ENCODE measurements at regions not wholly inside any gene's neighbourhood (a gene's known extent, or its start where the extent isn't known, plus 50 kb on each side); places are given as distances from the start of the nearest gene placed in this dataset.

DNA sequence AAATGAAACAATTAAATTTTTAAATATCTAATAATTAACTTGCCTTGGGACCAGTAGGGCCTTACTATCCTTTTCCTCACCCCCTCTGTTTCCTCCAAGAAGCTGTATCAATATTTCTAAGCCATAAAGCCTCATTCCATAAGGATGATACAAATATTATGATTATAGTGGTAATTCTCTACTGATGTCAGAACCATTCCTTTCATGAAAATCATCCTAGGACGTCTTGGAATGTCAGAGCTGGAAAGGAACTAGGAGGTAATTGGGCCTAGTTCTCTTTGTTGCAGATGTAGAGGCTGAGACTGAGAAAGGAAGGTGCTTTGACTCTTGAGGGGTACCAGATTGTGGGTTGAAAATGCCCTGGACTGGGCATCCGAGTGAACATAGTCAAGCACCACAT lies 766.7 kb upstream of the GHITM start:
- Mint-ChIP-seq H3K9me3 (peaks cover 7% of the 10 kb centered on the region), H3K27ac (no peak overlapping the region), H3K4me1 (no peaks in the 10 kb centered on the region), H3K27me3 (no peaks in the 10 kb centered on the region), H3K4me3 (no peak overlapping the region), H3K36me3 (ENCODE audit: low read depth) (no peaks in the 10 kb centered on the region)
- intact Hi-C loops (cut with micrococcal nuclease): no loop called here
- no peak for DNase-seq

DNA sequence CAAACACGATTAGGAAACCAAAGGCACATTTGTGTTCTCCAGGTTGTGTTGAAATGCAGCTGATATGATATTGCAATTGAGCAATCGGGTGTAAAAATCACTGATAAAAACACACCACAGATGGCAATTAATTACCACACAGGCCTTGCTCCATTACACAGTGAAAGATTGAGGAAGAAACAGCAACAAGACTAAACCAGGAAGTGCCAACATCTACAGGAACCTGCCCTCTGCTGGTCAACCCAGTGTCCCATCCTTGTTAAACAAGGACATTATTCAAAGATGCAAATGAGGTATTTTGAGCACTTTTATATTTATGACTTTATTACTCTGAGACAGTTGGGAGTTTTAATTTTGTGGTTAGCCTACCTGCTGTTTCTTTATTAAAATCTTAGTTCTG lies 765.6 kb upstream of the GHITM start:
- H3K27me3 Mint-ChIP-seq: no peaks in the 10 kb centered on the region
- peaks cover 7% of the 10 kb centered on the region for H3K9me3 Mint-ChIP-seq
- H3K27ac Mint-ChIP-seq: no peak overlapping the region
- no peaks in the 10 kb centered on the region for H3K36me3 Mint-ChIP-seq (ENCODE audit: low read depth)
- H3K4me1 Mint-ChIP-seq: no peaks in the 10 kb centered on the region
- intact Hi-C loops (cut with micrococcal nuclease): no loop called here
- DNase-seq: no peak
- no peak overlapping the region for H3K4me3 Mint-ChIP-seq

DNA sequence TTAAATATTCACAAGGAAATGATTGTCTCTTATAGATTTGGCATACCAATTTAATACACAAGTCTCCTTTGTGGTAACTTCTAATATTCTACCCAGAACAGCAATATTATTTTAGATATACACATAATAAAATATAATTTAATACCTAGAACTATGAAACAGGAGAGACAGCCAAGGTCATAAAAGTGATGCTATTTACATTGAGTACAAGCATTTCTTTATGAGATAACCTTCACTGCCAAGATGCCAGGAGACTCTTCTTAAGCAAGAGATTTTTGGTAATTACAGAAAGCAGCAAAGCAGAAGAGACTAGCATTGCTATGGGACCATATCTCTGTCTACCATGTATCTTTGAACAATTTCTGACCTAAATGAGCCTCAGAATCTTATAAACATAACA lies 764.6 kb upstream of the GHITM start:
- intact Hi-C loops (cut with micrococcal nuclease): no loop called here
- no peaks in the 10 kb centered on the region for H3K36me3 Mint-ChIP-seq (ENCODE audit: low read depth)
- H3K9me3 Mint-ChIP-seq: peaks cover 6% of the 10 kb centered on the region
- no peaks in the 10 kb centered on the region for H3K27me3 Mint-ChIP-seq
- DNase-seq: no peak
- no peaks in the 10 kb centered on the region for H3K4me1 Mint-ChIP-seq
- H3K27ac Mint-ChIP-seq: no peak overlapping the region
- no peak overlapping the region for H3K4me3 Mint-ChIP-seq

DNA sequence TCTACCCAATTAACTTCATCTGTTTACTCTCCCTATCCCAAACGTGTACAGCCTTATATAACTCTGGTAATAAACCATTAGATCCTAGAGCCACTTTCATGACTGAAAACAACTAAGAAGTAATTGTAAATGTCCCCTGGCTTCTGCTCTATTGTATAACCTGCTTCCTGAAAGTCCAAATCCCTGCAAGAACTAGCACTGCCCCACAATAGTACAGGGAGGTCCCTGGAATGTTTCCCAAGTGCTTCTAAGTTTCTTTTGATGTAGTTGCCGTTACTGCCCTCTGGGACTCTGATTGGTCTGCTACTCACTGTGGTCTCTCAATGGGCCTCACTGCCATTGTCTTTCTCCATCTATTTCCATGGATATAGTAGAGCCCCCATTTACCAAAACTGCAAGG lies 764.0 kb upstream of the GHITM start:
- no peak overlapping the region for H3K27ac Mint-ChIP-seq
- H3K27me3 Mint-ChIP-seq: no peaks in the 10 kb centered on the region
- H3K36me3 Mint-ChIP-seq (ENCODE audit: low read depth): no peaks in the 10 kb centered on the region
- DNase-seq: no peak
- H3K9me3 Mint-ChIP-seq: peaks cover under 1% of the 10 kb centered on the region
- no peak overlapping the region for H3K4me3 Mint-ChIP-seq
- intact Hi-C loops (cut with micrococcal nuclease): no loop called here
- H3K4me1 Mint-ChIP-seq: no peaks in the 10 kb centered on the region

DNA sequence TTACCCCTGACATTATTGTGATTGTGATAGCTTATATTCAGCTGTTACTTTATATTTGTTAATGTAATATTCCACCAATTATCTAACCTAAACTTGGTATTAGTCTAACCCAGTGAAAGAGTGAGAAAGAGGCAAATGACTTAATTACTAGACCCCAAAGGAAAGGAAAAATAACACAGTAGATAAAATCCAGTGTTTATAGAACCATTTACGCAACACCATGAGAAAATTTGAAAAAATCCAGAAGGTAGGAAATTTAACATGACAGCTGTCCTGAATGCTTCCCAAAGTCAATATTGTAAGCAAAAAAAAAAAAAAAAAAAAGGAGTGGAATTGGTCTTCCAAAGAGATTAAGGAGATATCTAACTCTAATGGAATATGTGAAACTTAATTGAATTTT lies 741.5 kb upstream of the GHITM start:
- no peaks in the 10 kb centered on the region for H3K36me3 Mint-ChIP-seq (ENCODE audit: low read depth)
- H3K27me3 Mint-ChIP-seq: no peaks in the 10 kb centered on the region
- H3K27ac Mint-ChIP-seq: no peak overlapping the region
- no peak for DNase-seq
- no peak overlapping the region for H3K4me3 Mint-ChIP-seq
- no peaks in the 10 kb centered on the region for H3K4me1 Mint-ChIP-seq
- intact Hi-C loops (cut with micrococcal nuclease): no loop called here
- no peaks in the 10 kb centered on the region for H3K9me3 Mint-ChIP-seq

DNA sequence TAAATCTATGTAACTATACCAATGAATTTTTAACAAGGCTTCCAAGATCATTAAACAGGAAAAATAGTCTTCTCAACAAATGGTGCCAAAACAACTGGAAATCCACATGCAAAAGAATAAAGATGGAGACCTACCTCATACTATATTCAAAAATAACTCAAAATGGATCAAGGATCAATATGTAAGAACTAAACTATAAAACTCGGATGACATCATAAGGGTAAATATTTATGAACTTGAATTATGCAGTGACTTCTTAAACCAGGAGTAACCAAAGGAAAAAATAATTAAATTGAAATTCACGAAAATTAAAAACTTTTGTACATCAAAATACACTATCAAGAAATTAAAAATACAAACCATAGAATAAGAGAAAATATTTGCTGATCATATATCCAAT lies 728.7 kb upstream of the GHITM start:
- Mint-ChIP-seq H3K27ac (no peak overlapping the region), H3K4me3 (no peak overlapping the region), H3K36me3 (ENCODE audit: low read depth) (no peaks in the 10 kb centered on the region), H3K4me1 (no peaks in the 10 kb centered on the region), H3K9me3 (no peaks in the 10 kb centered on the region), H3K27me3 (no peaks in the 10 kb centered on the region)
- intact Hi-C loops (cut with micrococcal nuclease): no loop called here
- no peak for DNase-seq

DNA sequence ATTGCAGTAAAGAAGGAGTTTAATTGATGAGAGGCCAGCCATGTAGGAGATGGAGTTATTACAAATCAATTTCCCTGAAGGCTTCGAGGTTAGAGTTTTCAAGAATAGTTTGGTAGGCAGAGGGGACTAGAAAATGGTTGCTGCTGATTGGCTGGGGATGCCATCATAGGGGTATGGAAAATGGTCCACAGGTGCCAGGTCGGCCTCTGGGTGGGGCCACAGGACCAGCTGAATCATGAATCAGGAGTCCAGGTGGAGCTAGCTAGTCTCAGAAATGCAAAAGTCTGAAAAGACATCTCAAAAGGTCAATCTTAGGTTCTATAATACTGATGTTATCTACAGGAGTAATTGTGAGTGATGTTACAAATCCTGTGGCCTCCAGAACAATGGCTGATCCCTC lies 714.0 kb upstream of the GHITM start:
- Mint-ChIP-seq H3K27me3 (no peaks in the 10 kb centered on the region), H3K9me3 (no peaks in the 10 kb centered on the region), H3K27ac (no peak overlapping the region), H3K36me3 (ENCODE audit: low read depth) (no peaks in the 10 kb centered on the region), H3K4me1 (no peaks in the 10 kb centered on the region), H3K4me3 (no peak overlapping the region)
- DNase-seq: no peak
- intact Hi-C loops (cut with micrococcal nuclease): no loop called here

DNA sequence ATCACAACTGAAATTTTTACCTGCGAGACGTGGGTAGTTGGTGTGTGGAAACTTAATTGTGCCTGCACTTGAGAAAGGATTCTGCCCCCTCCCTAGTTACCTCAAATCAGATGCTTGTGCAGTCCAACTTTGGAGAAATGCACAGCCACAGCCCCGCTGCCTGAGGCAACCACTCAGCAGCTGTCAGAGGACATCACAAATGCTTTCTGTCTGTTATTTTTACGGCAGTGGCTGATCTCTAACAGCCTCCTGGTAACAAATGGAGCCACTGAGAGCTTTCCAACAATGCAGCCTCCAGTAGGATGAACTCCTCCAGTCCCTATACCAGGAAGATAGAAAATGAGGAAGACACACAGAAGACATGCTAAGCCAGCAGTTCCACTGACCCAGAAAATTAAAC lies 712.2 kb upstream of the GHITM start:
- H3K4me3 Mint-ChIP-seq: no peak overlapping the region
- H3K27ac Mint-ChIP-seq: no peak overlapping the region
- H3K4me1 Mint-ChIP-seq: no peaks in the 10 kb centered on the region

DNA sequence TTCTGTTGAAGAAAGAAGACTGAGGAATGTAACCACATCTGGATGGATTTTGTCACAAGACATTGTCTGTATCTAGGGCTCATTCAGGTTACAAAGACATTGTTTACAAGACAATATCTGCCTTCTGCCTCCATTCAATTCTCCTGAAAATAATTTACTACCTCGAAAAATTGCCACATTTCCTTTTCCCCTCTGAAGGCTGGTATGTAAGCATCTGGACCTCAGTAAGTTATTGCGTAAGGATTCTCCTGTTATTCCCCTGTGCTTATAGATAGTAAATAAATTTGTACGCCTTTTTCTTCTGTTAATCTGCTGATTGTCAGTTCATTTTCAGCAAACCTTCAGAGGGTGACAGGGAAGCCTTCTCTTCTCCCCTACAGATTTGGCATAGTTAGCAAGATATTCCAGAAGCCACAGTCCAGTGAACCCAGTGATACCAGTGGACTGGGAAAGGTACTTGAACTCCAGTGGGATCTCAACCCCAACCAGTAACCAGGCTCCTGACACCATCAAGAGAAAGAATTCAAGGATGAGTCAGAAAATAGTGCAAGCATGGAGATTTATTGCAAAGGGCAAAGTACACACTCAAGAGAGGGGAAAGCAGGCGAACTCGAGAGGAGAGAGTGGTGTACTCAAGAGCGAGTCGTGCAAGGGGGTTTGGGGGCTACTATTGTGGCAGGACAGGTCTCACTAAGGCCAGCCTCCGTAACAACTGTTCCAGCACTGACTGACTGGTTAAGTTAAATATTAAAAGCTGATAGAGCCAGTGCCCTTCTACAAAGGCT lies 706.9 kb upstream of the GHITM start:
- no peaks in the 10 kb centered on the region for H3K36me3 Mint-ChIP-seq (ENCODE audit: low read depth)
- intact Hi-C loops (cut with micrococcal nuclease): no loop called here
- DNase-seq: no peak
- H3K9me3 Mint-ChIP-seq: no peaks in the 10 kb centered on the region
- H3K4me1 Mint-ChIP-seq: no peaks in the 10 kb centered on the region
- H3K27me3 Mint-ChIP-seq: no peaks in the 10 kb centered on the region
- no peak overlapping the region for H3K4me3 Mint-ChIP-seq
- no peak overlapping the region for H3K27ac Mint-ChIP-seq

More for the DNA sequence above, 712.2 kb upstream of the GHITM start:
- H3K9me3 Mint-ChIP-seq: no peaks in the 10 kb centered on the region
- H3K27me3 Mint-ChIP-seq: no peaks in the 10 kb centered on the region
- no peak for DNase-seq
- intact Hi-C loops (cut with micrococcal nuclease): no loop called here
- no peaks in the 10 kb centered on the region for H3K36me3 Mint-ChIP-seq (ENCODE audit: low read depth)

DNA sequence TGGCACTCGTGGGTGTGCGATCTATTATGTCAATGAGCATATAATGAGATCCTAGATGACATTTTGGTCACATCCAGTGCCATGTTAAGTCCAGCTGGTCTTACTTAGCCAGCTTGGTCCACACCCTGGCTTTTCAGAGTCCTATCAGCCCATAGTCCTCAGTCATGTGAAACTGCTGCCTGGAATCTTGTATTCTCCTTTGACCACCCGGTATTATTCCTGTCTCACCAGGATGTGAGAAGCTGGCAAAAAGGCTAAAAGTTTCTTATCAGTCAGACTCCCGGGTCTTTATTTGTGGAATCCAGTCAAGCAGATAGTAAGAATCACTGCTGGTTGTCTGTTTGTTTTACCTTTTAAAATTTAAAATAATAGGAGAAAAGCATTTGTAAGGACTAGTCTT lies 705.6 kb upstream of the GHITM start:
- H3K4me1 Mint-ChIP-seq: no peaks in the 10 kb centered on the region
- no peak for DNase-seq
- H3K27ac Mint-ChIP-seq: no peak overlapping the region
- H3K4me3 Mint-ChIP-seq: no peak overlapping the region
- H3K9me3 Mint-ChIP-seq: no peaks in the 10 kb centered on the region
- intact Hi-C loops (cut with micrococcal nuclease): no loop called here
- H3K27me3 Mint-ChIP-seq: no peaks in the 10 kb centered on the region
- H3K36me3 Mint-ChIP-seq (ENCODE audit: low read depth): no peaks in the 10 kb centered on the region

DNA sequence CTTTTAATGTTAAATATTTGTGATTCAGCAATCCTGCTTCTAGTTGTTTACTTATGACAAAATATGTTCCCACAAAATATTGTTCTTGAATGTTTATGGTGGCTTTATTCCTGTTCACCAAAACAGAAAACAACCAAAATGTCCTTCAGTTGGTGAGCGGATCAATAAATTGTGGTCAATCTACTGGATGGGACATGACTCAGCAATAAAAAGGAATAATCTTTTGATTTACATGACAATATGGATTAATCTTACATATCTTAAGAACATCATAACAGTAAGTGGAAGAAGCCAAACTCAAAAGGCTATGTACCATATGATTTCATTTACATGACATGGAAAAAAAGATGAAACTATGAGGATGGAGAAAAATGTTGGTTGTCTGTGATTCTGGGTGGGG lies 691.3 kb upstream of the GHITM start:
- Mint-ChIP-seq H3K36me3 (ENCODE audit: low read depth) (no peaks in the 10 kb centered on the region), H3K4me1 (no peaks in the 10 kb centered on the region), H3K27me3 (no peaks in the 10 kb centered on the region), H3K9me3 (peaks cover 4% of the 10 kb centered on the region), H3K27ac (no peak overlapping the region), H3K4me3 (no peak overlapping the region)
- no peak for DNase-seq
- intact Hi-C loops (cut with micrococcal nuclease): no loop called here

DNA sequence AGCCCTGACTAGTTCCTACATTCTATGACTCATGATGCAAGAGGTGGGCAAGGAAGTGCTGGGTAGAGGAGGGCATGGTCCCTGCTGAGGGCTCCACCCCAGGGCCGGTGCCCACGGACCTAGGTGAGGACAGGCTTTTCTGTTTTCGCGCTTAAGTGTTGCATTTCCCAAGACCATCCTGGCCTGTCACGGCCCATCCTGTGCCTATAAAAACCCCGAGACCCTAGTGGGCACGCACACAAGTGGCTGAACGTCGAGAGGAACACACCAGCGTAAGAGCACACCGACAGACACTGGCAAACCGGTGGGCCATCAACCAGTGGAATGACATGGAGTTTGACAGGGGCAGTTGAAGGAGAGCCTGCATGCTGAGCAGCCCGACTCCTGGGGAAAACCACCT lies 680.7 kb upstream of the GHITM start:
- no peak overlapping the region for H3K4me3 Mint-ChIP-seq
- intact Hi-C loops (cut with micrococcal nuclease): no loop called here
- no peak overlapping the region for H3K27ac Mint-ChIP-seq
- H3K36me3 Mint-ChIP-seq (ENCODE audit: low read depth): no peaks in the 10 kb centered on the region
- peaks cover 10% of the 10 kb centered on the region for H3K9me3 Mint-ChIP-seq
- H3K4me1 Mint-ChIP-seq: no peaks in the 10 kb centered on the region
- no peak for DNase-seq
- no peaks in the 10 kb centered on the region for H3K27me3 Mint-ChIP-seq

DNA sequence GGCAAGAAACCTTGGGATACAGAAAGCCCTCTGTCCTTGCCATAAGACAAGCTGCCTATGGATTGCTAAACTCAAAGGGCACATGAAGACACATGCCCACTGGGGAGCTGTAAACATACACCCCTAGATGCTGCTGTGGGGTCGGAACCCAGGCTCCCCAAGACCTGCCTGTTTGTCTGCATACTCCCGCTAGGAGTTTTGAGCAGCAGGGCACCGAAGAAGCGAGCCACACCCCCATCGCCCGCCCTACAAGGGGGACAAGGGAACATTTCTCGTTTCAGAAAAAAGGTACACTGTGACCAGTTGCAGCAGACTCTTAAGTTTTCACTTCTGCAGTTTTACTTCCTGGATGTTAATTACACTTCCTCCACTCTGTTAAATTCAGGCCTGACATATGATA lies 680.2 kb upstream of the GHITM start:
- peaks cover 10% of the 10 kb centered on the region for H3K9me3 Mint-ChIP-seq
- intact Hi-C loops (cut with micrococcal nuclease): no loop called here
- no peak overlapping the region for H3K4me3 Mint-ChIP-seq
- no peaks in the 10 kb centered on the region for H3K27me3 Mint-ChIP-seq
- no peaks in the 10 kb centered on the region for H3K36me3 Mint-ChIP-seq (ENCODE audit: low read depth)
- no peaks in the 10 kb centered on the region for H3K4me1 Mint-ChIP-seq
- DNase-seq: no peak
- no peak overlapping the region for H3K27ac Mint-ChIP-seq

DNA sequence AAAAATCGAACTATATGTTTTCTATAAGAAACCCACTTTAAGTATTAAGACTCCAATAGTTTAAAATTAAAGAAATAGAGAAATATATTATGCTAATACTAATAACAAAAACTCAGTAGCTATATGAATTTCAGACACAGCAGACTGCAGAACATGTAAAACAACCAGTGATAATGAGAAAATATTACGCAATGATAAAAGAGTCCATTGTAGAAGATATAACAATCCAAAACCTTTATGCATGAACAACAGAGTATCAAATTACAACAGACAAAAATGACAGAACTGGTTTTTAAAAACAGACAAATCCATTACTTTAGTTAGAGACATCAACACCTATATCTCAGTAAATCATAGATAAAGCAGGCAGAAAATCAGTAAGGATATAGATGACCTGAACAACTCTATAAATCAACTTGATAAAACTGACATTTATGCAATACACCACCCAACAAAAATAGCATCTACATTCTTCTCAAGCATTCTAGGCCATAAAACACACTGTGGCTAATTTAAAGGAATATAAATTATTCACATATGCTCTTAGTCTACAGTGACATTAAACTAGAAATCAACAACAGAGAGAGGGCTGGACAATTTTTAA lies 669.5 kb upstream of the GHITM start:
- no peak overlapping the region for H3K4me3 Mint-ChIP-seq
- H3K4me1 Mint-ChIP-seq: no peaks in the 10 kb centered on the region
- no peak overlapping the region for H3K27ac Mint-ChIP-seq
- peaks cover 7% of the 10 kb centered on the region for H3K9me3 Mint-ChIP-seq
- H3K27me3 Mint-ChIP-seq: no peaks in the 10 kb centered on the region
- DNase-seq: no peak
- intact Hi-C loops (cut with micrococcal nuclease): no loop called here
- H3K36me3 Mint-ChIP-seq (ENCODE audit: low read depth): no peaks in the 10 kb centered on the region

DNA sequence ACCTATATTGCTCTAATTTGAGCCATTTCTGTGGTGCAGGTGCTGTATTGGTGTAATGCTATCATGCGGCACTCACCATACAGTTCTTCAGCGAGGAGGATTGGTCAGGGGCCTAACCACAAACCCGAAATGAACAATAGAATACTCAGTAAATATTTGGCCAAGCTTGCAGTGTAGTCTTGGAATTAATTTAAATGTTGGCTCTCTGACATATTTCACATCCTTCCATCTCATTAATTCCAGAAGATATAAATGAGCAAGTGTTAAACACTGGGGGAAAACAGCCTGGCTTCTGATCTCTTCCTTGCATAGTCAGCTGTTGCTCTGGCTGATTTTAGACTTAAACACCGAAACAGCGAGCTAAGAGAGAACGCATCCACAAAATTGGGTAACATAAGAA lies 663.1 kb upstream of the GHITM start:
- intact Hi-C loops (cut with micrococcal nuclease): no loop called here
- peaks cover 3% of the 10 kb centered on the region for H3K9me3 Mint-ChIP-seq

More for the DNA sequence above, 663.1 kb upstream of the GHITM start:
- no peaks in the 10 kb centered on the region for H3K4me1 Mint-ChIP-seq
- no peaks in the 10 kb centered on the region for H3K36me3 Mint-ChIP-seq (ENCODE audit: low read depth)
- H3K27ac Mint-ChIP-seq: no peak overlapping the region
- H3K4me3 Mint-ChIP-seq: no peak overlapping the region
- no peaks in the 10 kb centered on the region for H3K27me3 Mint-ChIP-seq
- no peak for DNase-seq

All from activated CD4-positive, alpha-beta T cell treated with anti-CD3 and anti-CD28 coated beads, Interleukin-2, amount 10 ng/mL, durations not matched to agents 24 days and 14 days (primary cell).